NCI-H446 treated with DMSO at 0.1 percent for 48 hours (cell line): ENCODE measurements at regions not wholly inside any gene's neighbourhood (a gene's known extent, or its start where the extent isn't known, plus 50 kb on each side); places are given as distances from the start of the nearest gene placed in this dataset.

Experiments
- DNase-seq: peaks from one replicate; lab custom pipeline; 2025; lab: John Stamatoyannopoulos, UW

DNA sequence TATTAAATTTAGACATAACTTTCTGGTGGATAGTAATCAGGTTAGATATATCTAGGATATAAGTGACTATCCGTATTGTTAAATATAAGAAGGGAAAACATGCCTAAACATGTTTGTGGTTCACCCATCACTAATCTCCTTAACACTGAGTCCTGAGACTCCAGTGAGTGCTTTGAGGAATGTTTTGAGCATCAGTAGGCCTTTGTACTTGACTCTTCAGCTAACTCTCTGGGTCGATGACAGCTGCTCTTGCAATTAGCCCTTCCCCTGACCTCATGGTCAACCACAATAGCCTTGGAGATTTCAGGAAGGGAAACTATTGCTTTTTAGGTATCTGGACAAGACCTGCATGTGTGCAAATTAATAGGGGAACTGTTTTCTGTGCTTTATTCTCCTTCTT lies 716.8 kb downstream of the EPHA4 start:
- DNase-seq: no peak

DNA sequence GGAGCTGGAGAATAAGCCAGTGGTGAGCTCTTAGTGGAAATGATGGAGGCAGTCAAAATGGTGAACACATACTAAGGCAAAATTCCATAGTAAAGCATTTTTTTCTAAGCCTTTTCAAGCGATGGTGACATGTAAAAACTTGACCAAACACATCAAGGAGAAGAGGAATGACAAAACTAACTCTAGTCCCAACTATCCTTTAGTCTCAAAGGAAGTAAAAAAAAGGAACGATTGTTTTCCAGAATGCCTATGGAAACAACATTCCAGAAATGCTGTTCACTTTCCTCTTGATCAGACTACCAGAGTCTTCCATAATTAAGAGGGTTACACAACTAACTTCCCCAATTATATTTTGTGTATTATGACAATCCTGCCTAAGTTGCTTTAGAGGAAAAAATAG lies 715.6 kb downstream of the EPHA4 start:
- no peak for DNase-seq

DNA sequence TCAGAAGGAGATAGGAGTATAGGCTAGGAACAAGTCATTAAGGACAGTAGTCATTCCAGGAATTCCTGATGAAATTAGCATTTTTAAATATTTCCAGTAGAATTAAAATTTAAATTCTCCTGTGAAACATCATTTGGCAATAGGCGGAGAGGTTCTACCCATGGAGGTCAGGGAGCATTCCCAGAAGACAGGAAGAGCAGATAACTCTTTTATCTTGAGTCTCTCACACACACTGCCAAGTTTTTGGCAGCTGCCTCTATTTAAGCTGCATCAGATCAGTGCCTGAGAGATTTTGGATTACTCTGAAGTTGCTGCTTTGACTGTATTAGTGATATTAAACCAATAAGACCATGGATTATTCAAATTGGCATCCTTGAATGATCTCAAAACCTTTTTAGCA lies 714.7 kb downstream of the EPHA4 start:
- no peak for DNase-seq

DNA sequence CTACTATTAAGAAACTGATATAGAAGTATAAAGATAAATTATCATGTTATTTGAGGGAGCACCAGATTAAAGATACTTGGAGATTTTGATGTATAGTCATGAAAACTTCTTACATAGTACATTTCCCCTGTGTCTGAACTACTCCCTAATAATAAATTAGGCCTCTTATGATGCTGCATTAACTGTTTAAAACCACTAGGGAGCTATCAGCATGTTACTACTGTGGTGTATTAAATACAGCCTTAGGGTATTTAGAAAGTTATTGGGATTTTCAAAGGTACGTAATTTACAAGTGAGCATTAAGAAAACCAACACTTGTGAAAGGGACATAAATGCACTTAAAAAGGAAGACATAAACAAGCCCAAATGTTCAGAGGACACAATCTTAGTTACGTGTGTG lies 714.0 kb downstream of the EPHA4 start:
- DNase-seq: no peak

DNA sequence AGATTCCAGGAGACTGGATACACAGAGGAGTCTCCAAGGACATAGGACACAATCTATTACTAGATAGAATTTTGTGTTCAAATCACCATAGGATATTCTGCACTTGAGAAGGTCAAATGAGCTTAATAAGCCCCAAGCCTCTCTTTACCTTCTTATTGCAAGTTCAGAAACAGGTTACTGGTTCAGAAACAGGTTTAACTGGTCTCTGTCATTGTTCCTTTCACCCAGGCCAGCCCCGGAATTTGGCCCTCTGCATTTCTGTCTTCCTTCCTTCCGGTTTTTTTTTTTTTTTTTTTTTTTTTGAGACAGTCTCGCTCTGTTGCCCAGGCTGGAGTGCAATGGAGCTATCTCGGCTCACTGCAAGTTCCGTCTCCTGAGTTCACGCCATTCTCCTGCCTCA lies 700.2 kb downstream of the EPHA4 start:
- no peak for DNase-seq

DNA sequence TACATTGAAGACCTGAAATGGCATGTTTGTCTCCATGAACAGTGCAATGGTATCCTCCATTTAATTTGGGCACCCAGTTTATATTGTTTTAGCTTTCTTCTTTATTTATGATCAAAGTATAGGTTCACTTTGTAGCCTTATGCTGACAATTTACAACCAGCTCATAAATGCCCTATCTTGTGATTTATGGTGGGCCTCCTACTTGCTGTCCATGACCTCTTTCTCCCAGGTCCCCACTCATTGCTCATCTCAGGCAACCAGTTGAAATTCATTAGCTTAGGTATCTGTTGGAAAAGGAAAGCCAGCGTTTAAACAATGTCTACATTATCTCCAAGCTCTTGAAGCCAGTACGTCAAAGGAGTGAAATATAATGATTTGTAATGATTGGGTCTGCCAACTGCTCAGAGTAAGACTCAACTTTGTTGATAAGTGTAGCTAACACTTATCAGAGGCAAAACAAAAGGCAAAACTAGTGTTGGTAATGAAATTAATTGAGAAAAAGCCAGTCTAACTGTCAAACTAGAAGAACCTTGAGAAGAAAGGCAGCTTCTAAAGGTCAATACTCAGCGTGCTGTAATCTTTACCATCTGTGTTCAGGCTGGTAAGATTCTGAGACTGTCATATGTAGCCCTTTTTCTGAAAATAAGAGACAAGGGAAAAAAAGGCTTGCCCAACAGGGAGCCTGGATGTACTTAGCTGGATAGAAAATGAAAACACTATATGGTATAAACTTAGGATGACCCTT lies 695.9 kb downstream of the EPHA4 start:
- DNase-seq: no peak

DNA sequence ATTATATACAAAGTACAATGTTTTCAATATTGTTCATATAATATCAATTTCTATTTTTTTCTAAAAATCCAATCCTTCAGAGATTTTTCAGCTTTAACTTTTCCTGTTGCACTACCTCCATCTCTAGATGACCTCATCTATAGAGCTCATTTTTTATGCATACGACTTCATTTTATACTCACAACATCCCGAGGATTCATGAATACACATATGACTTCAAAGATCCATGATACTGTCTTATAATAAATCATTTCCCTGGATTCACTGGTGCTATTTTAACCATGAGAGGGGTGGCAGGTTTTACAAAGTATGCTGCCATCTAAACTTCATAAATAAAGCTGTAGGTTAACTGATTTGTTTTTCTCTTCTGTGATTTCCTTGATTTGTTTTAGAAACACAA lies 694.6 kb downstream of the EPHA4 start:
- DNase-seq: no peak

DNA sequence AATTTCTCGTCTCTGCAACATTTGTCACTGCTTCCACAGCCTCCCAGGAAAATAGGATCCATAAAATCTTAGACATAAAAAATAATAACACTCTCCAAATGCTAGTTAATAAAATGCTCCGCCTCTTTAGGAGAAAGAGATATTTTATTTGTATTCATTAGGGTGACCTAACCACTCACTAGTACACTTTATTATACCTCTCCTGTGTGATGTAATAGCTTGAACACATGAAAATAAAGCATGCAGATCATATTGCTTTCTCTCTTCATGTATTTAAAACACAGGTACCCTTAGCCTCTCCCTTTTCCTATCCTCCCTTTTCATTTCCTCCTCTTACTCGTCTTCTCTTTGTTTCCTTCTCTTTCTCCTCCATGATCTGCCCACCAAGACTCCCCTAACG lies 694.2 kb downstream of the EPHA4 start:
- no peak for DNase-seq

DNA sequence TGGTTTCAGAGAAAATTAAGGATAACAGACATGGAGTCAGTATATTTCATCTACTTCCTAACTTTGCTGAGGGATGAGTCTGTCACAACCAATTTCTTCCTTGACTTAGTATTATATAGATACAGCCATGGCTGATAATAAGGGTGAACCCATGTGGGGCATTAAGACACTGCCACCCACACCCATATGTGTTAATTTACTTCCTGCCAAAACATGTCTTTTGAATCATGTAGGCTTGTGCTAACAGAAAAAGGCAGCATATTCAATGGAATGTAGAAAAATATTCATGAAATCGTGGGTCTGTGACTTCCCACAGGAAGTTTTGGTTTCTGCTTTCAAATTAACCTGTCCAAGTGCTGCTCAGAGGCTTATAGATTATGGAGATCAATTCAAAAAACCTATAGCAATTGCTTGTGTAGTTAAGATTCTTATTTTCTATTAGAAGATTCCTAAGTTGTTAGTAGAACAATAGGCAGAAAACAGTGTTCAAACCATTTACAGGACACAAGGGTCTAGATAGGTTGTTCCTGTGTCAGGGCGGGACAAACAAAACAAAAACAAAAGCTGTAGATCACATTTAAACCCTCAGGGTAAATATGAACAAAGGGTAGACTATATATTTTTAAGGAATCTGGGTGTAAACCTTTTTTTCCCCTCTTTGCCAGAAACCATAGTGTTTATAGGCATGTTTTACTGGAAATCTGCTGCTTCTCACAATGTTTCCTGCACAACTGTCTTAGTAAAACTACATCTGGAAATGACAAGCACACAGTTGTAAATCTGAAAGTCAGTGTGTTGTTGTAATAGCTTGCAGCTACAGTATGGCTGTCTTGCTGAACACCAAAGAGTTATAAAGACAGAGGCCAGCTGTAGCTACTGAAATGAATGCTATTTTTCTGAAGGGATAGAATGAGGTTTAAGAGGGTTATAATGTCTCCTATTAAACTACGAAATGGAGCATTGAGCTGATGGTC lies 691.2 kb downstream of the EPHA4 start:
- DNase-seq: no peak

DNA sequence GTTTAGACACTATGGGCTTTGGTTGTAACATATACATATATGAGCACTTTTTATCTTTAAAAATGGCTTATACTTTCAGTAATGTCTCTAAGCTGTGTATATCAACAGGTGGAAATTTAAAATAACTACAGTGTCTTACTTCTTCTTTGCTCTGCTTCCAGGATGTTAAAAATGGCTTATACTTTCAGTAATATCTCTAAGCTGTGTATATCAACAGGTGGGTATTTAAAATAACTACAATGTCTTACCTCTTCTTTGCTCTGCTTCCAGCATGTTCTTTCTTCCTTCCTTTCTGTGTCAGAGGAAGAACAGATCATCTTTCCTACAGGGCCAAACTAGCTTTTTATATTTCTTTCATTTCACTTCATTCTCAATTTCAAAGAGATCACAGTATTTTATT lies 689.6 kb downstream of the EPHA4 start:
- DNase-seq: no peak

DNA sequence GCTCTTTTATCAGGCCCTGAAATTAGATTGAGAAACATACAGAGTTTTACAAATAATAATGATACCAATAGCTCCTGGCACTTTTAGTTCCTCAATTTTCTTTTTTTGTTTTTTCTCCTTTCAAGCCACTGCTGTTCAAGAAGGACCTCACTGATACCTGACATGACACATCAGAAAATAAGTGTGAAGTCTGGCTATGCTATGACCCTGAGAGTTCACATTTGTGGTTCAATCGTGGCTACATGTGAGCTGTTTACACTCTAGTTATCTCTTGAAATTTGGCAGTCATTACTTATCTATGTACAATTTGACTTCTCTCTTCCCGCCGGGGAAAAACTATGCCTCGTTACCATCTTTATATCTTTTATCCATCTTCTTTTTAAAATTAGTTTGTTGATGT lies 686.5 kb downstream of the EPHA4 start:
- DNase-seq: no peak

DNA sequence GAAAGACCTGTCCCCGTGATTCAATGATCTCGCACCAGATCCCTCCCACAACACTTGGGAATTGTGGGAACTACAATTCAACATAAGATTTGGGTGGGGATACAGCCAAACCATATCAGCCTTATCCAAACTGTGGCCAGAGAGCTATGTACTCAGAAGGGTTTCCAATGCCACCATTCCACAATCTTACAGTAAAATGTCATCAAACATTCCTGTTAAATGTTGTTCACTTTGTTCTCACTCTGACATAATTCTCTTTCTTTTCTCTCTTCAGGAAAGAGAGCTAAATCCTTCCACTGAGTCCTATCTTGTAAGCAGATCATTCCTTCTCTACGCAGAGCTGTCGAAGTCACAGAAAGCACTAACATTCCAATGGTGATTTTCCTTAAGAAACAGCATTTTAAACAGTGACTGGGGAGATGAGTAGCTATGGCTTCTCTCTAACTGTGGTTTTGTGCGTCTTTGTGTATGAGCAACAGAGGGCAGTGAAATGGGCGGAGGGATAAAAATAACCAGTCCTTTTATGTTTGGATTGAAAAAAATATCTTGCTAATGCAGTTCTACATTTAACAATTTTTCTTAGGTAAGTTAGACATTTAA lies 684.7 kb downstream of the EPHA4 start:
- no peak for DNase-seq

DNA sequence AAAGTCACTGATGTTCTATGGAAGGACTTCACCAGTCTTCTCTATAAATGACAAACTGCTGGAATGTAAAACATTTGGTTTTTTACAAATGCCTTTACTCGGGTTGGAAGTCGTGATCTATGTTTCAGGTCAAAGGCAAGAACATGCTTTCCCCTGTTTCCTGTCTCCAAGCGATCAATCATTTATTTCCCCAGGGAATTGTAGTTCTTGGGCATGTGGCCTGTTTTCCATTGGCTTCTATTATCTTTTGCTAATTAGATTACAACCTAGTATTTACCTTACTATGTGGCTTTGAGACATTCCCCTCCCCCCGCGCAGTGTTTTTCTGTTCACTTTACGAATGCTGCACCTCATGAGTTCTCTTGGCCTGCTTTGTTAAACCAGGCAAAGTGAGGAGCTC lies 684.2 kb downstream of the EPHA4 start:
- DNase-seq: no peak

DNA sequence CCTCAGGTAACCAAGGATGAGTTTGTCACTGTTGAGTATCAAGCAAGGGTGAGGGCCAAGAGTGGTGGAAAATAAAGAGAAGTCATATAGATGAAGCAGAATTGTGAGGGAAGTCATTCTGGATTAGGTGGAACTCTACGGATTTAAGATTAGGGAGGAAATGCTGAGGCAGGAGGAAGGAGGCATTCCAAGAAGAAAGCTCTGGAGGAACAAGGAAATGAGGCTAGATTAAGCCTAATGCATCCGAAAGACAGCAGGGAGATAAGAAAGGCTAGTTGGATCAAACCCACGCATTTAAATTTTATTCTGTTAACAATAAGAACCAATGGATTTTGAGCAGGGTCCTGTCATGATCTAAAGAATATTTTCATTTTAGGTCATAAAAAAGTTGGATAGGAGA lies 681.2 kb downstream of the EPHA4 start:
- DNase-seq: no peak

DNA sequence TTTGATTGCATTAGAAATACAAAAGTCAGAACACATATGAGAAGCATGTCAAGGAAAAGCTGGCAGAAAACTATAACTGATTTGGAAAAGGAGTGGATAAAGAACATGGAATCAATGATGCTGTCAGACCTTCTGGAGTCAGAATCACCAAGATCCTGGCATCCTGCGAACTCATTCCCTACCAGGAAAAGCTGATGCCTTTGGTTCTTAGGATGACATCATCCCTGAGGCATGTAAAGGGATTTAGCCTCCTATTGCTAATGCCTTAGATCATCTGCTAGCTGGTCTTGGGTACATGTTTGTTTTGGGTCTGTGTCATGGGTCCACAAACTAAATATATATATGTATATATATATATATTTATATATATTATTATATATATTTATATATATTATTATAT lies 680.7 kb downstream of the EPHA4 start:
- peak; percentile 39 for DNase-seq

DNA sequence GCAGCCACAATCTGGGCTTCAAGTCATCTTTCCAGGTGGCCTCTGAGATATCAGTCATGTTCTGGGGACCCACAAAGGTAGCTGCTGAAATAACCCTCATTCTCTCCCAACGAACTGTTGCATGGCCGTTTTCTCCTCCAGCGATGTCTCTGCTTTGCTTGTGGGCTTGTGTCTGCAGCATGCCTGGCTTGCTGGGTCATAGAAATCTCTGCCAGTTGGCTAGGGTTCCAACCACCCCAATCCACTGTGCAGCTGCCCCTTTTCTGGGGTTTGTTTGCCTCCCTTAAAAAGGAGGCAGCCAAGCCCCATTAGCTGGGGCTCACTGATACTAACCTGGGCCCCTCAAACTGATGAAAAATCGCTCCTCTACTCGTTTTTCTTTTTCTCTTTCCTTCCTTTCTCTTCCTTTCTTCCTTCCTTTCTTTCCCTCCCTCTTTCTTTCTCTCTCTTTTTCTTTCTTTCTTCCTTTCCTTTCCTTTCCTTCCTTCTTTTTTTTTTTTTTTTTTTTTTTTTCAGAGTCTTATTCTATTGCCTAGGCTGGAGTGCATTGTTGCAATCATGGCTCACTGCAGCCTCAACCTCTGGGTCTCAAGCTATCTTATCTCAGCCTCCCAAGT lies 680.0 kb downstream of the EPHA4 start:
- no peak for DNase-seq

DNA sequence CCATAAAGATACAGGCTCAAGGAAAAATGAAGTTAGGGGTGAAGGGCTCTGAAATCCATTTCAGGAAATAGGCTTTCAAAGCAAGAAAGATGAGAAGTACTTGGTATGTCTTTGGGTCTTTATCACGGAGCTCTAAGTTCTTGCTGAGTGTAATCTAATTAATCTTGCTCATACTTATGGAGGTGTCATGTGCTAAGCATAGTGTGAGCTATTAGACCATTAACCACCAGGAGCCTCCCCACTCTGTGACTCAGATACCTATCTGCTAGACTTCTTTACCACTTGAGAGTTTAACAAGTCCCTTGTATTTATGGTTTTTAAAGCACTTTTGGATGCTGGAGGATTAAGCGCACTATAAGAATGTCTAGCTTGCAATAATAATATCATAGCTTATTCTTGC lies 678.7 kb downstream of the EPHA4 start:
- DNase-seq: no peak

DNA sequence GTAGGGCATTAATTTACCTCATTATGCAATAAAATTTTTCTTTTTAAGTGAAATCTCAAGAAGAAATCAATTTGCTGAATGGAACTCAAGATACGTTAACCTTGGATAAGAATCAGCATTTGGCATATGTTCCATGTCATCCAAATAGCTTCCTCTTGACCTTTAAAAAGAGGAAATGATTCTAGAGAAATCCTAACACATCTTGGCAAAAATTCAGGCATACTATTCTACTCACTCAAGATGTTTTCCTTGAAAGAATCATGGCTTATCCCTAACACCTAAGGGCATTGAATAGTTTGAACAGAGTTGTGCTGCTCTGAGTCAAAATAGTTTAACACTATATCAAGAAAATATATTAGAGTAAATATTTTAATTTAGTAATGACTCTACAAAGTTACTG lies 678.0 kb downstream of the EPHA4 start:
- no peak for DNase-seq

DNA sequence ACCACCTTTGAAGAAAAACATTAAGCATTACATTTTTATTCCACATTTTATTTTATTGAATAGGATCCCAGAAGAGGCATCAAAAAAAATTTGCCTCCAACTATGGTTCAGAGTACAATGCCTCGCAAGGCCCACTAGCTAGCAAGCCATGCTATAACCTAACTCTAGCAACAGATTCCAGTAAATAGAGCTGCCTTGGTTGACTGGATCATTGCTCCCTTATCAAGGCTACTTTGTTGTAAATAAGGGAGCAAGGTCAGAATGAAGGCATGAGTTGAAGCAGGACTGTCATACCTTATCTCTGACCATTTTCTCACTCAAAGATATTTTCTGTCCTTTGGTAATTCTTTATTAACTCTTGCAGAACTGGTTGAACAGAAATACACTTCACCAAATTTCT lies 672.6 kb downstream of the EPHA4 start:
- DNase-seq: no peak

DNA sequence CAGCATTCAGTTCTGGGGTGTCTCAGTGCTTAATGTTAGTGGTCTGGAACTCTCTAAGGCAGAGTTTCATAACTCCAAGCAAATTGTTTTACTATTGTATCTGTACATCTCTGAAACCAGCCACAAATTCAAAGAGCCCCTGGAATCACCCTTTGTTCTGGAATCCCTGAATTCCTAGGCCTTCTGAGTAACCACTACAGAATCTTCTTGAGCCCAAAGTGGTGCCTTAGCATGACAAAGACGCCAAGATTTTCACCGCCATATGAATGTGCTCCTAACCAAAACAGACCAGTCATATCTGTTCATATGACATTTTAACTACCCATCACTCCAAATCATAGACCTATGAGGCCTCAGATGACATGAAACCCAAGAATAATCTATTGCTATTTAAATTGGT lies 668.1 kb downstream of the EPHA4 start:
- DNase-seq: no peak

DNA sequence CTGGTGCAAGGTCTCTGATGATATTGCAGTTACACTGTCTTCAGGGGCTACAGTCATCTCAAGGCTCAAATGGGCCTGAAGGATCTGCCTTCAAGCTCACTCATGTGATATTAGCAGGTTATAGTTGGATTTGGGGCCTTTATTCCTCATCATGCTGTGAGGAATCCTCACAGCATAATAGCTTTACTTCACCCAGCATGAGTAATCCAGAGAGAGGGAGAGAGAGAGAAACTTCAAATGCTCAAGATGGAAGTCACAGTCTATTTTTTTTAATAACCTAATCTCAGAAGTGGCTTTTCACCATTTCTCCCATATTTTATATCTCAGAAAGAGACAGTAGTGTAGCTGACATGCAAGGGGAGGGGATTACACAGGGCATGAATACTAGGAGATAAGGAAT lies 658.7 kb downstream of the EPHA4 start:
- no peak for DNase-seq

DNA sequence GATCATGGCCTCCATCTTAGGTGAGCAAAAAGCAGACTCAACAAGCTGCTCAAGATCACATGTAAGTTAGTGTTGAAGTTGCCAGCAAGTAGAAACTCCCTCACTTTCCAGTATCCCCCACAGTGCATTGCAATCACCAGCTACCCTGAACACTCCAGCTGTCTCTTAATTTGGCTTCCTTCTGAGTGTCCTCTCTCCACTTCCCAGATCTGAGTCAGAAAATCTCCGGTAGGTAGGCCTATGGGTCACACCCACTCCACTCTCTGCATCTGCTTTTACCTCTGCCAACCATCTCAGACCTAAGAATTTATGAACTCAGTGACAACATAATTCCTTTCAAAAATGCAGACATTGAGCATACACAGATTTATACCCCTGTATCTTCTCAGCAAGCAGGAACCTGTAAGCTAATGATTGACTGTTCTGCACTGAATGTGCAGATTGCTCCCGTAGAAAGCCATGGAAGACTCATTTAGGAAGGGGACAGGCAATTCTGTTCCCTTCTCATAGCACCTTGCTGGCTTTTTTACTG lies 656.9 kb downstream of the EPHA4 start:
- no peak for DNase-seq
